Endothelial cell of umbilical vein (primary cell): ENCODE measurements at regions not wholly inside any gene's neighbourhood (a gene's known extent, or its start where the extent isn't known, plus 50 kb on each side); places are given as distances from the start of the nearest gene placed in this dataset.

ENCODE experiments used
- CTCF ChIP-seq, 2 donors: IDR thresholded peaks; 1 replicate in 1 of 2; 2 replicates in 1 of 2; pipeline ENCODE4 v1.5.1; 2011; ENCODE audit warnings: low read length in 2 of 2, mild to moderate bottlenecking in 2 of 2, moderate library complexity in 2 of 2, control low read depth in 1 of 2, inconsistent platforms in 1 of 2, low read depth in 1 of 2; ENCODE audit not compliant: insufficient read depth in 1 of 2; ENCODE audit errors: extremely low read depth in 1 of 2
- EZH2 ChIP-seq: IDR thresholded peaks from 2 replicates; pipeline ENCODE4 v1.6.1; 2012; ENCODE audit warnings: borderline replicate concordance, low read depth, mild to moderate bottlenecking, moderate library complexity, low read length, inconsistent platforms; ENCODE audit not compliant: severe bottlenecking
- GATA2 ChIP-seq: IDR thresholded peaks from 2 replicates; pipeline ENCODE4 v1.7.0; 2011; ENCODE audit warnings: low read depth, mild to moderate bottlenecking, moderate library complexity, mixed read lengths, low read length; ENCODE audit not compliant: insufficient read length, insufficient read depth
- POLR2A ChIP-seq: IDR thresholded peaks from 2 replicates; pipeline ENCODE4 v1.6.1; 2012; ENCODE audit warnings: low read depth, mild to moderate bottlenecking, control low read depth, low read length

GRCh38 chr4:132955146-132955545 lies 193.9 kb upstream of the PCDH10 start:
- TF ChIP-seq CTCF (IDR thresholded peaks at IDR 0.05; ENCODE audit: extremely low read depth in 1 of 2, insufficient read depth in 1 of 2, low read depth in 1 of 2, low read length in 2 of 2) (no peak), POLR2A (no peak), GATA2 (no peak), EZH2 (no peak)
